HG03095 (cell line): ENCODE measurements at regions not wholly inside any gene's neighbourhood (a gene's known extent, or its start where the extent isn't known, plus 50 kb on each side); places are given as distances from the start of the nearest gene placed in this dataset.
"Not testable (repeated sequence)": the region's sequence is repeated elsewhere in the genome, so short reads cannot be mapped to it uniquely, and the experiment has no call there.

Experiments
- ATAC-seq: cut with Tn5 transposase; IDR thresholded peaks from one replicate; pipeline ENCODE4 v1.9.1; 2021; ENCODE audit warnings: moderate library complexity; ENCODE audit not compliant: unreplicated experiment

DNA sequence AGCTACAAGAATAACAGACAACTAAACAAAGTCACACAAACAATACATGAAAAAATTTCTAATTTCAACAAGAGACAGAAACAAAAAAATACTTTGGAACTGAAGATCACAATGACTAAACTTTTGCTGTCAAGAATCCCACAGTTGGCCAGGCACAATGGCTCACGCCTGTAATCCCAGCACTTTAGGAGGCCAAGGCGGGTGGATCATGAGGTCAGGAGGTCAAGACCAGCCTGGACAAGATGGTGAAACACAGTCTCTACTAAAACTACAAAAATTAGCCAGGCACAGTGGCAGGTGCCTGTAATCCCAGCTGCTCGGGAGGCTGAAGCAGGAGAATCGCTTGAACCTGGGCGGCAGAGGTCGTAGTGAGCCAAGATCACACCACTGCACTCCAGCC lies 861.6 kb downstream of the UQCRFS1 start:
- ATAC-seq: not testable (repeated sequence)

DNA sequence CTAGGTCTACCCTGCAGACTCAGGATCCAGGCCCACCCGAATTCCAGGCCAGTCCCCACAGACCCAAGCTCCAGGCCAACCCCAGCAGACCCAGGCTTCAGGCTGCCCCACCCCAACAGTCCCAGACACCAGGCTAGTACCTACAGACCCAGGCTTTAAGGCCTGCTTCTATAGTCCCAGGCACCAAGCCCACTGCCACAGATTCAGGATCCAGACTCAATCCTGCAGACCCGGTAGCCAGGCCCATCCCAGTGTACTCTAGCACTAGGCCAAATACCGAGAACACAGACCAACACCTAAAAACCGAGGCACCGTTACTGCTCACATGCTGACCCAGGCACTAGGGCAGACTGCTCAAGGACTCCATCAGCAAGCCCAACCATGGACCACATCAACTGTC lies 862.3 kb downstream of the UQCRFS1 start:
- ATAC-seq: no peak

DNA sequence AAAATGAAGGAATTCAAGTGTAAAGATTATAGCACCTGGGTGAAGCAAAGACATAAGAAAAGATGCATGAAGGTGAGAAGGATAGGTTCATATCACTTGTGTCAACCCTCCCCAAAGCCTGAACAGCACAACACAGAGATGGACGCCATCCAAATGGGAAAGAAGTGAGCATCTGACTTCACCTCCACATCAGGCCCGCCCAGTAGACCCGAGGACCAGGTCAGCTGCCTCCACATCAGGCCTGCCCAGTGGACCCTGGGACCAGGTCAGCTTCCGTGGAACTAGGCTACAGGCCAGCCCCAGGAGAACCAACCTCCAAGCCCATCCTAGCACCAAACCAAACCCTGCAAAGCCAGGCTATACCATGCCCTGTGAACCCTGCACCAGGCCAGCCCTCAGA lies 862.9 kb downstream of the UQCRFS1 start:
- ATAC-seq: no peak

DNA sequence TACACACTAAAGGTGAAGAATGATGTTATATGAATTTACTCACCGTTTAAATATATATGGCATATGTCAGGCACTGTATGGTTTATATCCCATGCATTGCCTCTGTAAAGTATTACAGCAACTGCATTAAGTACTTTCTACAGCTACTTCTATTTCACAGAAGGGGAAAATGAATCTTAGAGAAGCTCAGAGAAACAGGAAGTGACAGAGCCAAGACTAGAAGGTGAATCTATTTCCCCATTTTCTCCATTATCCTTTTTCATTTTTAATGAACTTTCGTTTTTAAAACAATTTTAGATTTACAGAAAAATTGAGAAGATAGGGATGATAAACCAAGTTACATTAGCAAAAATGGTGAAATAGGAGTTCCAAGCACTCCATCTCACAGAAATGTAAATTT lies 863.3 kb downstream of the UQCRFS1 start:
- no peak for ATAC-seq

DNA sequence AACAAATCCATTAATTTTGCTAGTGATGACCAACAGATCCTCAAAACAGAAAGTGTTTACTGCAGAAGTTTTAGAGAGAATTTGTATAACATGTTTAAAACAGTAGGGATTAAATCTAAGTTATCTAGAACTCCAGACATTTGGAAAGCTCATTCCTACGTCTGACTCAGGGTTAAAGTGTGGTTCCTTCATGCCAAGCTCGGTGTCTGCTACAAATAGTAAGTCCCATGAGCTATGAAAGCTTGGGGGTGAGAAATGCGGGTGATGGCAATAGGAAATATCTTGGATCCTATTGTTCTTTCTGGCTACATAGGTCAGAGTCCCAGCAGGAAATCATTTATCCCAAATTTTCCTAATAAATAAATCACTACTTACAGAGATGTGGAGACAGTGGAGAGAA lies 867.1 kb downstream of the UQCRFS1 start:
- no peak for ATAC-seq

DNA sequence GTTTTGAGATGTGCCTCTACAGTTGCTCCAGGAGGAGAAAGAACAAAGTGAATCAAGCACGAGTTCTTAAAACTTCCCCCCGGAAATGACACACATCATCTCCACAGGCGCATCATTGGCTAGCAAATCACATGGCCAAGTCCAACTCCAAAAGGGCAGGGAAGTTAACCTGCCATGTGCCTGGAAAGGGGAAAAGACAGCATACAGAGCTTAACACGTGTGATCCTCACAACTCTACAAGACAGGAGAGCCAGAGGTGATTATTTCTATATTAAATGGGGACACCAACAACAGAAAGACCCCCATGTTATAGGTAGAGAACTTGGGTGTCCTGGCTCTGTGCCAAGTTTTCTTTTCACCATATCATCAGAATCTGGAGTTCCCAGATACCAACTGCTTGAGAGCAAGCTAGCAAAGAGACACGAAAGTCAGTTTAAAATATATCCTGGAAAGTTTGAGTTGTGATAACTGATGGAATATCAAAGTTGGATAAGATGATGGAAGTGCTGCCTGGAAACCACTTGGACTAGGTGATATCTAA lies 871.1 kb downstream of the UQCRFS1 start:
- ATAC-seq: no peak

DNA sequence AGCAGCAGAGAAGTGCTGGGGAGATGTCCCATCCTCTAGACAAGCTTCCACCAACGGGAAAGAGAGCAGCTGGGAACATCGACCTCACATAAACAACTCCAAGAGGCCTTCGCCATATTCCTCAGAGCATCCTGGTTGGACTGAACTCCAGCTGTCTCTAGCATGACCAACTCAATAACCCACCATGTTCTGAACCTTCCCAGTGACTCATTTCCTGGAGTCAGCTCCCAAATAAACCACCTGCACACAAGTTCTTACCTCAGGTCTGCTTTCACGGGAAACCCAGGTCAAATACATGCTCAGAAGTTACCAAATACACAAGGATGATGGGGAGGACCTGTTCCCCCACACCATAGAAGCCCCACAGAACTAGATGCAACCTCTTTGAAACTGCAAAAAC lies 878.5 kb downstream of the UQCRFS1 start:
- no peak for ATAC-seq

DNA sequence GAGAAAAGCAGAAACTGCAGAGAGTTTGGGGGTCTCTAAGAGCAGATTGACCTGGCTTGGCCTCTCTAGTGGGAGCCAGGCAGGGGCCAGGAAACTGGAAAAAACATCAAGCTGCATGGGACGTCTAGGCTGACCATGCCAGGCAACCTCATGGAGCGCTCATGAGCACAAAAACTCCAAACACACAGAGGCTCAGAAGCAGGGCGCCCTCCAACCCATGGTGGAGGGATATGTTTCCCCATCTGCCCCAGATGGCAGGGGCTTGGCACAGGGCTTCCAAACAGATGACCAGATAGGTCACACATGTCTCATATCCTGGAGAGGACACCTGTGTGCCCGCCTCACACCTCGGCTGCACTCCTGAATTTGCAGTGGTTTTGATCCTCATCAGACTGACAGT lies 879.0 kb downstream of the UQCRFS1 start:
- ATAC-seq: no peak

DNA sequence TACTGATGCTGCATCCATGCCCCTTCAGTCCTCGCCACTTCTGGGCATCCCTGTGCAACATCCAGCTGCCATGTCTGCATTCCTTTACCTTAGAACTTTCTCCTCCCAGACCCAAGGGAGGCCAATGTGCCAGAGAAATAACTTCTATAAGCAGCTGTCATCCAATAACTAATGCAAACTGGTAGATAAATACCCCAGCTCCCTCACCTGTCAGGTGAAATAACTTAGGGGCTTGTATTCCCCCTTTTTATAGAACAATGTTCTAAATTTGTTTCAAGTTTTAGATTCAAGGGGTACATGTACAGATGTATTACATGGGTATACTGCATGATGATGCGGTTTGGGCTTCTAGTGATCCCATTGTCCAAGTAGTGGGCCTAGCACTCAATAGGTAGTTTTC lies 880.1 kb downstream of the UQCRFS1 start:
- ATAC-seq: no peak

DNA sequence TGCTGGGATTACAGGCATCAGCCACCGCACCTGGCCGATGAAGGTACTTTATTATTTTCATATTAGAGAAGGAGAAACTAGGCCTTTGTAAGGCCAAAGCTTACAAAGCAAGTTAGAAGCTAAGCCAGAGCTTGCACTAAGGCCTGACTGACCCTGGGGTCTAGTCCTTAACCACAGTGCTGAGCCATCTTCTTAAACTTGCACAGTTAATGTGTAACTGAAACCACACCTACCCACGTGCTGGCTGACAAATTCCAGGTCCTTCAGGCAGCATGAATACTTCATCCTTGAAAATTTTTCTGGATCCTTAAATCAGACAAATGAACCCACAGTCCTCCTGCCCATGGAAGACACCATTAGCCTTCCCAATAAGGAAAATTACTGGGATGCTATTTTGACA lies 880.6 kb downstream of the UQCRFS1 start:
- ATAC-seq: no peak

DNA sequence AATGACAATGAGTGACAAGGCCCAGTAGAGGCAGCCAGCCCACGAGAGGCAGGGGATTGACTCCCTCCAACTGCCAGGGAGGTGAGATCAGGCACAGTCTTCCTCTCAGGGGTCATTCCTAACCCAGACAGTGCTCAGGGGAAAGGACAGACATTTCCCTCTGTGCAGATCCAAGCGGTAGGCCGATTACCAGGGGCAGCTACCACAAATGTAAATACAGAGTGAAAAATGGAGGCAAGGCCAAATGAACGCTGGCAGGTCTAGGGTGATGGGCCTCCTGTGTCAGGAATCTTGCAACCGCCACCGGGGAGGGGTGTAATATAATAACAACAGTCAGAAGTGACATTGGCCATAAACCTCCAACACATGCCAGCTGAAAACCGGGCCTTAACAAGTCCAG lies 881.4 kb downstream of the UQCRFS1 start:
- no peak for ATAC-seq

DNA sequence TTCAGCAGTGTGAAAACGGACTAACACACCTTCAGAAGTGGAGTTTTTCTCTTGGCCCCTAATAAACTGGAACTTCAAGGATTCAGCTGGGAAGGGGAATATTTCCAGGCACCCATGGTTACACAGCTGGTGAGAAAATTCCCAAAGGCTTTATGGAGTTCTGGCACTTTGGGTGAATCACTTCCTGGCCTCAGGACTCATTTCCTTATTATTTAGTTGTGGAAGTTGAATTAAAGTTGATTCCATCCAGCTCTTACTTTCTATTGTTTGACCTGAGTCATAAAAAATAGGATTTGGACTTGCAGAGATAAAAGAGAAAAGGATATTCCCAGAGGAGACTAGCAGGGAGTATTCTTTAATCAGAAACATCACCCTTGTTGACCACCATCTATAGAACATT lies 882.1 kb downstream of the UQCRFS1 start:
- ATAC-seq: no peak

DNA sequence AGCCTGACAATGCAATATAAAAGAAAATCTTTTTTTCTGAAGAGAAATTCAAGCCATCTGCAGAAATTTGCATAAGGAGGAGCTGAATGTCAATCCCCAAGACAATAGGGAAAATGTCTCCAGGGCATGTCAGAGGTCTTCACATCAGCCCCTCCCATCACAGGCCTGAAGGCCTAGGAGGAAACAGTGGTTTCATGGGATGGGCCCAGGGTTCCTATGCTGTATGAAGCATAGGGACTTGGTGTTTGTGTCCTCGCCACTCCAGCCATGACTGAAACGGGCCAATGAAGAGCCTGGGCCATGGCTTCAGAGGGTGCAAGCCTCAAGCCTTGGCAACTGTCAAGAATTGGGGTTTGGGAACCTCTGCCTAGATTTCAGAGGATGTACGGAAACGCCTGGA lies 883.5 kb downstream of the UQCRFS1 start:
- no peak for ATAC-seq

DNA sequence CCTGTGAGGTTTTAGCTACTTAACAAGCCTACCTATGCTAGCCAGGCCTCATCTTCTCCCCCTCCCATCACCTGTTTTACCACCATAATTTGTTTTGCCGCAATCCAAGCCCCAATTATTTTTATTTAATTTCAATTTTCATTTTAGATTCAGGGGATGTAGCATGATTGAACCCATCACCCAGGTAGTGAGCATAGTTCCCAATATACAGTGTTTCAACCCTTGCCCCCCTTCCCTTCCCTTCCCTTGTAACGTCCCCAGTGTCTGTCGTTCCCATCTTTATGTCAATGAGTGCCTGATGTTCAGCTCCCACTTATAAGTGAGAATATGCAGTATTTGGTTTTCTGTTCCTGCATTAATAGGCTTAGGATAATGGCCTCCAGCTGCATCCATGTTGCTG lies 885.0 kb downstream of the UQCRFS1 start:
- ATAC-seq: no peak

DNA sequence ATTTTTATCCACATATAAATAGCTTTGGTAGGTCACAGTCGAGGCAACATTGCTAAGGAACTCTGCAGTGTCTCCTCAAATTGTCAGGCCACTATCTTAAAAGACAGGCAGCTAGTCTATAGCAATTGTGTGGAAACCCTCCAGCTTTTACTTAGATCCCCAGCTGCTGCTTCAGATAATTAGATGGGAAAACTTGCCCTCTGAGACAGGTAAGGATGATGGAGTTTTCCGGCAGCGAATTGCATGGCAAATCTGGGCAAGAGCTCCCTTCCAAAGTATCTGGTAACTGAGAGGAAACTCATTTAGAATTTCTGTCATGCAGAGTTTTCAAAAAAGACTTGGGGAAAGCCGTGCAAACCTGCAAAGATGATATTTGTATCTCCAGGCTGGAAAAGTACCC lies 886.2 kb downstream of the UQCRFS1 start:
- ATAC-seq: no peak

DNA sequence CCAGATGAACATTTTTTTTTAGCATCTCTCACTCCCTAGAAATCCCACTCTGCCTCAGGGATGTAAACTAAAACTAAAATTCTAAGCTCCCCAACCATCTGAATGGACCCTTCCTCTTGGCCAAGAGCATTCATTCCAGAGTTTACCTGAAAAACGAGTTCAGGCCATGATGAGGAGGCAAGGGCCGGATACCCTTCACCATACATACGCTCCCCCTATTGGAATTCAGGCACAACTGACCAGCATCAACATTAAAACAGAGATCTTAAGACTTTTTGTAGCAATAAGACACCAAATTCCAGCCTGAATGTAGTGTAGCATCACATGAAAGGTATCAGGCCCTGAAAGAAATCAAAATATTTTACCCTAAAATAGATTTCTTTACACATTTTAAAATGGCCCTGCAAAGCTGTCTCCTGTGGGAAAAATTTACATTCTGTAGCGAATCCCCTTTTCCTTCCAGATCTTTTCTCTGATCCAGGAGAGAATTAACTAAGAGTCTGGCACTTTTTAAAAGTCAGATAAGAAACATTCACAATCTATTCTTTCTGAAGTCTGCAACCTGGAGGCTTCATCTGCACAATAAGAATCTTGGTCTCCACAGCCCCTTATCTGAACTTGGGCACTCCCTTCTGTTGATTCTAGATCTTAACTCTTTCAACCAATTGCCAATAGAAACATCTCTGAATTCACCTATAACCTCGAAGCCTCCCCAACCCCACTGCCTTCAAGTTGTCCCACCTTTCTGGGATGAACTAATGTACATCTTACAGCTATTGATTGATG lies 888.5 kb downstream of the UQCRFS1 start:
- ATAC-seq: no peak

DNA sequence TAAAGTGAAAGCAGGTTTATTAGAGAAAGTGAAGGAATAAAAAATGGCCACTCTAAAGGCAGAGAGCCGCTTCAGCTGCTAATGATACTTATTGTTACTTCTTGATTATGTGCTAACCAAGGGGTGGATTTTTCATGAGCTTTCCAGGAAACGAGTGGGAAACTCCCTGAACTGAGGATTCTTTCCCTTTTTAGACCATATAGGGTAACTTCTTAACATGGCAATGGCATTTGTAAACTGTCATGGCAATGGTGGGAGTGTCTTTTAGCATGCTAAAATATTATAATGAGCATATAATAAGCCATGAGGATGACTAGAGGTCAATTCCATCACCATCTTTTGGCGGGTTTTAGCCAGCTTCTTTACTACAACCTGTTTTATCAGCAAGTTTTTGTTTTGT lies 890.0 kb downstream of the UQCRFS1 start:
- no peak for ATAC-seq

DNA sequence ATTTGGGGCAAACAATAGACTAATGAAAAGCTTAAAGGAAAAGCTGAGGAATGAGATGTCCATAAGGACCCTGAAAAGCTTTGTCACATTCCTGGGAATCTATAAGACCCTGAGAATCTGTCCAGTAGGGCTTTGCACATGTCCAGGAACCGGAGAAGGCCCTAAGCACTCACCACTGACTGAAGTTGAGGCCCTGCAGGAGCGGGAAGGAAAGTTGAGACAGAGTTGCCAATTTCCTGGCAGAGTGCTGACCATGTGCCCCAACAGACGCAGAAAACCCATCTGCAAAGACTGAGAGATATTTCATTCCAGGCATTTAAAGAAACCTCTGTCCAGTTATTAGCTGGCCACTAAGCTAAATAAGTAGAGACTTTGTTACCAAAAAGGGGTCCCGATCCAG lies 890.5 kb downstream of the UQCRFS1 start:
- ATAC-seq: no peak

DNA sequence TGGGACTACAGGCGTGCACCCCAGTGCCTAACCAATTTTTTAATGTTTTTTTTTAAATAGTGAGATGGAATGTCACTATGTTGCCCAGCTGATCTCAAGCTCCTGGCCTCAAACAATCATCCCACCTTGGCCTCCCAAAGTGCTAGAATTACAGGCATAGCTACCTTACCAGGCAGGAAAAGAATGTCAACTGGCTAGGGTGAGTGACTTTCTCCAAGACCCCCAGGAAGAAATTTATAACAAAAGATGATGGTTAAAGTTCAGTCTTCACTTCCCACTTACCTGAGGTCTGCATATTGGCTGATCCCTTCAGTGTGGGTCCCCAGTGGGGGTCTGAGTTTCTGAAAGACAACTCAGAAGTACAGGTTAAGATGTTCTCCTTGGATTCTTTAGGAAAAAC lies 893.0 kb downstream of the UQCRFS1 start:
- no peak for ATAC-seq

DNA sequence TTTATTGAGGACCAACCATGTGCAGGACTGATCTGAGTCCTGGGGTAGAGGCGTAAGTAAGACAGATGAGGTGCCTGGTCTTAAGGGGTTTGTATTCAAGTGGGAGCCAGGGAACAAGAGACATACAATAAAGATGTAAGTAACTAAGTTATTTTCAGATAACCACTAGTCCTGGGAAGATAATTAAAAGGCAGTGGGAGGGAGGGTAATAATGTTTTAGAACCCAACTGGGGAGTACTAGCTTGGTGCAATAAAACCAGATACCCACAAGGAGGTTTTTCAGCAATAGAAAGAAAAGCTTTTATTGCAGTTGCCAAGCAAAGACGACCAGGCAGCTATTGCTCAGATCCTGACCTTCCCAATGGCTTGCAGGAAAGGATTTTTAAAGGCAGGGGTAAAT lies 893.7 kb downstream of the UQCRFS1 start:
- no peak for ATAC-seq

DNA sequence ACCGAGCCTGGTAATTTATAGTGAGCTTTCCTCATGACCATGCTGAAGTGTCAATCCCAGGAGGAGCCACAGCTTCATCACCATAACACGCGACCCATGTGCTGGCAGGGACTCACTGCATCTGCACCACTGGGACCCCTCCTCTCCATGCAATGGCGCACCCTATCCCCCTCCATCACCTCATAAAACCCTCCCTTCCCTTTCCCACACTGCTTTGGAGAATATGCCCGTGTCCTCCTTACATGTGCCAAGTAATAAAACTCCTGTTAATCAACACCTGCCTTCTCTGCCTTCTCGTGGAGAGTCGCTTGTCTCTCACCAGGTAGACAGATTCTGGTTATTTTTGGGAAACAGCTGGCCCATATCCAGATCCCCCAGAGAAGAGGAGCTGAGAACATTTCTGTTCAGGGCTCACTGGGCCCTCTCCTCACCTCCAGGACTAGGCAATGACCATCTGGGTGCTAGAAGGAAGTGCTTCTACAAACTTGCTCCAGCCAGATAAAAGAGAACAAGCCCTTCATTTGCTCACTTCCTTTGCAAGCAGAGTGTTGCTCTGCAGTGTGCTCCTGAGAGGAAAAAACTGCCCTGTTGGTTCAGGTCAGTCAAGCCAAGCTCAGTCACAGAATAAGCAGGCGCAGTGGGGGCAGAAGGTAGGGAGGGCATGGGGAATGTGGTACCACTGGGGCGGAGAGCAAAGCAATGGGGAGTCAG lies 894.3 kb downstream of the UQCRFS1 start:
- ATAC-seq: no peak

DNA sequence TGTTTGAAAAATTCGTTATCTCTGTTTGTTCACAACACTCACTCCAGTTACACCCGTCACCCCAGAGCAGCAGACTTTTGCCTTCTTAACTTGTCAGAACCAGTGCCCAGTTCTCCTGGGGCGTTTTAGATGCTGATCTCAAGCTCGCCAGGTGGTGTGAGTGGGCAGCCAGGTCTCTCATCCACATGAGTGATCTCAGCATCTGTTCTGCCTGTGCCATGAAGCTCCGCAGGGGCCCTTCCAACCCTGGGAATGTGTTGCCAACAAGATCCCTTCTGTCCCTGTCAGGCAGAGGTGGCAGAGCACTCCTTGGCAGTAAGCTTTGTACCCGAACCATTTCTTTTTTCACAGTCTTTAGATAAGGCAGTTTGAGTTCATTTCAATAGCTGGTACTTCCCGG lies 896.5 kb downstream of the UQCRFS1 start:
- no peak for ATAC-seq
